GM12878 (cell line): ENCODE measurements at regions not wholly inside any gene's neighbourhood (a gene's known extent, or its start where the extent isn't known, plus 50 kb on each side); places are given as distances from the start of the nearest gene placed in this dataset.
"Not testable (repeated sequence)": the region's sequence is repeated elsewhere in the genome, so short reads cannot be mapped to it uniquely, and the experiment has no call there.

Experiments
- ATAC-seq: fragments of 200-7000 bp; cut with Tn5 transposase; 3 replicates; pipeline ENCODE4 v1.9.1; 2020; ENCODE audit warnings: mild to moderate bottlenecking, moderate library complexity
- BruUV-seq: library from RNA; stranded (reverse); fragments of 400-500 nt; replicated peaks from 2 replicates; lab custom pipeline; 2021; lab: Mats Ljungman, UMichigan
- CTCF ChIA-PET: fragments of 300-600 bp; sonication (Branson Sonifier 250); formaldehyde crosslinking; extraction: SDS; loops from one replicate; lab custom pipeline; 2021; ENCODE audit warnings: inconsistent platforms; lab: Yijun Ruan, JAX
- POLR2A ChIA-PET: fragments of 350-600 bp; formaldehyde crosslinking; extraction: SDS; loops from one replicate; lab custom pipeline; 2021; ENCODE audit warnings: inconsistent platforms; lab: Charles Lee
- RAD21 ChIA-PET: fragments of 300-600 bp; sonication (Branson Sonifier 250); formaldehyde crosslinking; loops from one replicate; lab custom pipeline; 2023; ENCODE audit warnings: antibody characterized with exemption; ENCODE audit not compliant: unreplicated experiment; lab: Charles Lee
- SMC1A ChIA-PET: fragments of 300-600 bp; sonication (Branson Sonifier 250); formaldehyde crosslinking; loops from one replicate; lab custom pipeline; 2023; ENCODE audit not compliant: unreplicated experiment, uncharacterized antibody; lab: Charles Lee
- DNase-seq: peaks from one replicate; pipeline ENCODE4 v3.0.0-alpha.2; 2011; ENCODE audit warnings: low read depth, low spot score
- FAIRE-seq: peaks from 3 replicates; lab custom pipeline; 2011; peaks lifted over from hg19 to GRCh38; lab: Jason Lieb, UNC
- H2AFZ ChIP-seq: 2 replicates; pipeline ENCODE4 v1.6.0; 2011; ENCODE audit warnings: low read depth, low read length, control low read depth; ENCODE audit not compliant: control insufficient read depth
- H3K27ac ChIP-seq: 2 replicates; pipeline ENCODE4 v1.5.1; 2011; ENCODE audit warnings: control low read depth; ENCODE audit not compliant: control insufficient read depth, insufficient read depth
- H3K27me3 ChIP-seq, 2 experiments: replicated peaks in 1 of 2; 2 replicates each; pipeline versions ENCODE4 v1.6.0 to v1.6.1; 2011; ENCODE audit warnings: low read length in 1 of 2; ENCODE audit not compliant: control insufficient read depth in 2 of 2, insufficient read depth in 2 of 2
- H3K36me3 ChIP-seq, 2 experiments: 2 replicates each; pipeline ENCODE4 v1.5.1; 2011; ENCODE audit warnings: low read length in 1 of 2; ENCODE audit not compliant: control insufficient read depth in 2 of 2, insufficient read depth in 2 of 2
- H3K4me1 ChIP-seq: 2 replicates; pipeline ENCODE4 v1.6.1; 2011; ENCODE audit warnings: mild to moderate bottlenecking, low read length, moderate library complexity, mixed read lengths; ENCODE audit not compliant: control insufficient read depth, insufficient read depth
- H3K4me2 ChIP-seq: 2 replicates; pipeline ENCODE4 v1.6.0; 2011; ENCODE audit warnings: control low read depth; ENCODE audit not compliant: control insufficient read depth, insufficient read depth
- H3K4me3 ChIP-seq: fragments of 200-600 bp; sonication (generic); 2 replicates; pipeline ENCODE4 v1.5.1; 2016
- H3K79me2 ChIP-seq: 2 replicates; pipeline ENCODE4 v1.6.0; 2011; ENCODE audit warnings: low read length; ENCODE audit not compliant: control insufficient read depth, insufficient read depth
- H3K9ac ChIP-seq: 2 replicates; pipeline ENCODE4 v1.8.0; 2011; ENCODE audit warnings: low read length, control low read depth, mixed read lengths; ENCODE audit not compliant: control insufficient read depth, insufficient read depth
- H3K9me3 ChIP-seq: replicated peaks from 3 replicates; pipeline ENCODE4 v1.5.1; 2011; ENCODE audit warnings: mild to moderate bottlenecking, low read length; ENCODE audit not compliant: control insufficient read depth, insufficient read depth
- H4K20me1 ChIP-seq: 2 replicates; pipeline ENCODE4 v1.6.0; 2011; ENCODE audit not compliant: control insufficient read depth, insufficient read depth
- CREM ChIP-seq: IDR thresholded peaks from 2 replicates; pipeline ENCODE4 v1.6.1; 2014; ENCODE audit warnings: antibody characterized with exemption, low read depth
- GATAD2B ChIP-seq: fragments of 450-650 bp; conservative IDR thresholded peaks from 2 replicates; pipeline ENCODE4 v1.6.1; 2017; ENCODE audit warnings: low read depth, mild to moderate bottlenecking, moderate library complexity
- HDAC6 ChIP-seq: fragments of 200-600 bp; sonication (generic); IDR thresholded peaks from one replicate; pipeline ENCODE4 v1.8.0; 2017; ENCODE audit warnings: antibody characterized with exemption; ENCODE audit not compliant: unreplicated experiment
- IKZF1 ChIP-seq: fragments of 450-650 bp; conservative IDR thresholded peaks from 2 replicates; pipeline ENCODE4 v1.6.1; 2017; ENCODE audit warnings: antibody characterized with exemption, mild to moderate bottlenecking
- JUND ChIP-seq: IDR thresholded peaks from 2 replicates; pipeline ENCODE4 v1.6.1; 2012; ENCODE audit warnings: low read depth, mild to moderate bottlenecking, low read length, improper control_type of control experiment, moderate library complexity
- RAD21 ChIP-seq: IDR thresholded peaks from 2 replicates; pipeline ENCODE4 v1.6.1; 2011; ENCODE audit warnings: mild to moderate bottlenecking, low read depth, low read length, moderate library complexity; ENCODE audit not compliant: insufficient read depth
- SMC3 ChIP-seq: IDR thresholded peaks from 2 replicates; pipeline ENCODE4 v1.6.1; 2011; ENCODE audit warnings: low read length, improper control_type of control experiment, borderline replicate concordance
- TCF3 ChIP-seq: IDR thresholded peaks from 2 replicates; pipeline ENCODE4 v1.6.1; 2012; ENCODE audit warnings: low read depth, mild to moderate bottlenecking, low read length, borderline replicate concordance; ENCODE audit not compliant: insufficient read depth
- ZNF274 ChIP-seq: IDR thresholded peaks from one replicate; pipeline ENCODE4 v1.8.0; 2011; ENCODE audit not compliant: insufficient read length, insufficient read depth
- ZNF384 ChIP-seq: IDR thresholded peaks from 2 replicates; pipeline ENCODE4 v1.6.1; 2012; ENCODE audit warnings: low read depth, mild to moderate bottlenecking, low read length, improper control_type of control experiment, borderline replicate concordance
- WGBS: methylation state at CpG from one replicate; pipeline ENCODE4 v1.1.6; 2016; ENCODE audit warnings: low lambda C conversion rate; ENCODE audit not compliant: insufficient replicate concordance, insufficient coverage; ENCODE audit errors: missing lambda C conversion rate; 5-methylcytosine and 5-hydroxymethylcytosine counted together
- in situ Hi-C: fragments of 300-500 bp; cut with MboI; formaldehyde crosslinking; loops from 9 replicates; pipeline ENCODE4 v1.14.3; 2018; ENCODE audit warnings: mixed read lengths
- intact Hi-C: fragments of 100-400 bp; cut with micrococcal nuclease; formaldehyde crosslinking; loops from one replicate; pipeline ENCODE4 v1.14.2; 2022; ENCODE audit not compliant: unreplicated experiment
- TF ChIP-seq, protein P1 (sequence below): IDR thresholded peaks from 2 replicates; pipeline ENCODE4 v1.6.1; 2011; ENCODE audit warnings: low read depth, mild to moderate bottlenecking, low read length, moderate library complexity, borderline replicate concordance; ENCODE audit errors: extremely low read depth
- TF ChIP-seq, protein P2 (sequence below): IDR thresholded peaks from 2 replicates; pipeline ENCODE4 v1.6.1; 2012; ENCODE audit warnings: low read depth, low read length, improper control_type of control experiment

- no peak for FAIRE-seq
- SMC1A ChIA-PET: no interaction called here
- H4K20me1 ChIP-seq: no peaks in the 10 kb centered on the region
- in situ Hi-C loops (no loop called here), intact Hi-C loops (no loop called here)
- no TSS peak for BruUV-seq
- POLR2A ChIA-PET: no interaction called here
- no peak overlapping the region for H3K9ac ChIP-seq
- H3K27me3 ChIP-seq: no peaks in the 10 kb centered on the region
- H2AFZ ChIP-seq: no peak overlapping the region
- ATAC-seq: no peak
- no peak overlapping the region for H3K4me3 ChIP-seq
- RAD21 ChIA-PET: no interaction called here
- 40% methylated on average over 3 of the region's 3 CpGs for WGBS
- no peak overlapping the region for H3K27ac ChIP-seq
- no peaks in the 10 kb centered on the region for H3K79me2 ChIP-seq
- no peaks in the 10 kb centered on the region for H3K9me3 ChIP-seq
- CTCF ChIA-PET: no interaction called here
- no peak for DNase-seq
- no peak overlapping the region for H3K4me2 ChIP-seq
- no peaks in the 10 kb centered on the region for H3K36me3 ChIP-seq
- no peaks in the 10 kb centered on the region for H3K4me1 ChIP-seq
- TF ChIP-seq ZNF384 (no peak), RAD21 (no peak), ZNF274 (no peak), TCF3 (no peak), IKZF1 (no peak), JUND (no peak), HDAC6 (no peak), SMC3 (no peak), GATAD2B (no peak), CREM (no peak)
- TF ChIP-seq, protein P1, sequence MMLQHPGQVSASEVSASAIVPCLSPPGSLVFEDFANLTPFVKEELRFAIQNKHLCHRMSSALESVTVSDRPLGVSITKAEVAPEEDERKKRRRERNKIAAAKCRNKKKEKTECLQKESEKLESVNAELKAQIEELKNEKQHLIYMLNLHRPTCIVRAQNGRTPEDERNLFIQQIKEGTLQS: no peak
- TF ChIP-seq, protein P2, sequence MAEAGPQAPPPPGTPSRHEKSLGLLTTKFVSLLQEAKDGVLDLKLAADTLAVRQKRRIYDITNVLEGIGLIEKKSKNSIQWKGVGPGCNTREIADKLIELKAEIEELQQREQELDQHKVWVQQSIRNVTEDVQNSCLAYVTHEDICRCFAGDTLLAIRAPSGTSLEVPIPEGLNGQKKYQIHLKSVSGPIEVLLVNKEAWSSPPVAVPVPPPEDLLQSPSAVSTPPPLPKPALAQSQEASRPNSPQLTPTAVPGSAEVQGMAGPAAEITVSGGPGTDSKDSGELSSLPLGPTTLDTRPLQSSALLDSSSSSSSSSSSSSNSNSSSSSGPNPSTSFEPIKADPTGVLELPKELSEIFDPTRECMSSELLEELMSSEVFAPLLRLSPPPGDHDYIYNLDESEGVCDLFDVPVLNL: no peak
- TF ChIP-seq, all 136 proteins: peak for 0
These were observed 518.7 kb upstream of the TBL1XR1 start for GRCh38 chr3:177715980-177716379.

- H3K4me2 ChIP-seq, H3K9ac ChIP-seq, POLR2A ChIA-PET: not testable (repeated sequence)
These were observed 523.6 kb upstream of the TBL1XR1 start for GRCh38 chr3:177720927-177721326.

More at GRCh38 chr3:177720927-177721326, 523.6 kb upstream of the TBL1XR1 start:
- H3K4me1 ChIP-seq, H3K27ac ChIP-seq, DNase-seq, H2AFZ ChIP-seq, H3K4me3 ChIP-seq, intact Hi-C loops, H3K9me3 ChIP-seq, H3K36me3 ChIP-seq, H3K79me2 ChIP-seq, in situ Hi-C loops, H4K20me1 ChIP-seq, H3K27me3 ChIP-seq, FAIRE-seq, BruUV-seq, CTCF ChIA-PET, SMC1A ChIA-PET, RAD21 ChIA-PET, ATAC-seq: not testable (repeated sequence)
- 32% methylated on average over 2 of the region's 3 CpGs for WGBS
